ENCODE measurements at regions not wholly inside any gene's neighbourhood (a gene's known extent, or its start where the extent isn't known, plus 50 kb on each side); places are given as distances from the start of the nearest gene placed in this dataset.

GRCh38 chr18:11494107-11494506 is 115.3 kb upstream of the SLC35G4 start:
- no peak for TF ChIP-seq CTCF (IDR thresholded peaks at IDR 0.05 in 2 of 3, conservative IDR thresholded peaks at IDR 0.05 in 1 of 3; ENCODE audit: borderline replicate concordance in 1 of 3, insufficient read depth in 1 of 3, low read depth in 2 of 3, low read length in 2 of 3)
- TF ChIP-seq CEBPB (IDR thresholded peaks at IDR 0.05; ENCODE audit: low read depth) = no peak
- no peak for TF ChIP-seq RAD21 (IDR thresholded peaks at IDR 0.05; ENCODE audit: low read depth)
- no peak for TF ChIP-seq MAX (IDR thresholded peaks at IDR 0.05)
- no peak for TF ChIP-seq POLR2AphosphoS5 (IDR thresholded peaks at IDR 0.05; ENCODE audit: low read depth, low read length)
- TF ChIP-seq POLR2A (IDR thresholded peaks at IDR 0.05; ENCODE audit: borderline replicate concordance, extremely low read depth, insufficient read depth, insufficient read length) = no peak
- TF ChIP-seq ATF3 (IDR thresholded peaks at IDR 0.05) = no peak

Measured in HCT116 (cell line).